OCI-LY1 (cell line): ENCODE measurements at regions not wholly inside any gene's neighbourhood (a gene's known extent, or its start where the extent isn't known, plus 50 kb on each side); places are given as distances from the start of the nearest gene placed in this dataset.

Experiments
- H2AFZ ChIP-seq: fragments of 200-600 bp; sonication (generic), shearing (Covaris generic); 2 replicates; pipeline ENCODE4 v1.6.0; 2014; ENCODE audit warnings: antibody characterized with exemption, mild to moderate bottlenecking, low read length
- H3F3A ChIP-seq: fragments of 200-600 bp; sonication (generic), shearing (Covaris generic); 2 replicates; pipeline ENCODE4 v1.6.0; 2014; ENCODE audit warnings: mild to moderate bottlenecking, antibody characterized with exemption, low read length, moderate library complexity; ENCODE audit not compliant: insufficient read depth
- H3K27ac ChIP-seq: fragments of 200-600 bp; sonication (generic); 2 replicates; pipeline ENCODE4 v1.5.1; 2014; ENCODE audit warnings: low read length, mixed run types, mild to moderate bottlenecking, low read depth; ENCODE audit not compliant: poor library complexity, severe bottlenecking
- H3K27me3 ChIP-seq: fragments of 200-600 bp; sonication (generic); 2 replicates; pipeline ENCODE4 v1.6.0; 2014; ENCODE audit warnings: antibody characterized with exemption, mild to moderate bottlenecking, low read length, moderate library complexity; ENCODE audit not compliant: insufficient read depth
- H3K36me3 ChIP-seq: fragments of 200-600 bp; sonication (generic); 2 replicates; pipeline ENCODE4 v1.6.1; 2014; ENCODE audit warnings: mild to moderate bottlenecking, antibody characterized with exemption, low read length, moderate library complexity, mixed read lengths; ENCODE audit not compliant: insufficient read depth
- H3K4me1 ChIP-seq: fragments of 200-600 bp; sonication (generic); 2 replicates; pipeline ENCODE4 v1.5.1; 2014; ENCODE audit warnings: mild to moderate bottlenecking, low read length, moderate library complexity; ENCODE audit not compliant: insufficient read depth, severe bottlenecking
- H3K4me2 ChIP-seq: fragments of 200-600 bp; sonication (generic), shearing (Covaris generic); 2 replicates; pipeline ENCODE4 v1.6.1; 2014; ENCODE audit warnings: low read length
- H3K4me3 ChIP-seq: fragments of 200-600 bp; sonication (generic); 2 replicates; pipeline ENCODE4 v1.5.1; 2014; ENCODE audit warnings: low read length, low read depth, mild to moderate bottlenecking, mixed read lengths; ENCODE audit not compliant: poor library complexity, severe bottlenecking
- H3K79me2 ChIP-seq: fragments of 200-600 bp; shearing (Covaris generic); 2 replicates; pipeline ENCODE4 v1.6.1; 2016; ENCODE audit warnings: mixed run types, low read length, mixed read lengths; ENCODE audit not compliant: insufficient read depth
- H3K9ac ChIP-seq: fragments of 200-600 bp; sonication (generic), shearing (Covaris generic); 2 replicates; pipeline ENCODE4 v1.6.1; 2014; ENCODE audit warnings: mild to moderate bottlenecking, low read length, mixed read lengths
- H3K9me2 ChIP-seq: fragments of 200-600 bp; sonication (generic), shearing (Covaris generic); 2 replicates; pipeline ENCODE4 v1.6.1; 2014; ENCODE audit warnings: low read depth, mild to moderate bottlenecking, low read length, mixed read lengths
- H3K9me3 ChIP-seq: fragments of 200-600 bp; shearing (Covaris generic); 2 replicates; pipeline ENCODE4 v1.6.1; 2014; ENCODE audit warnings: low read length, mixed read lengths
- H4K20me1 ChIP-seq: fragments of 200-600 bp; sonication (generic), shearing (Covaris generic); 2 replicates; pipeline ENCODE4 v1.6.0; 2016; ENCODE audit warnings: mild to moderate bottlenecking, low read length; ENCODE audit not compliant: insufficient read depth
- EZH2 ChIP-seq: fragments of 200-600 bp; sonication (generic), shearing (Covaris generic); IDR thresholded peaks from 2 replicates; pipeline ENCODE4 v1.8.0; 2017; ENCODE audit warnings: borderline replicate concordance, mixed run types, mild to moderate bottlenecking, antibody characterized with exemption, low read length, moderate library complexity, mixed read lengths
- TF ChIP-seq, protein P1 (sequence below): fragments of 200-600 bp; sonication (generic), shearing (Covaris generic); IDR thresholded peaks from 2 replicates; pipeline ENCODE4 v1.5.1; 2017; ENCODE audit warnings: mild to moderate bottlenecking, antibody characterized with exemption, low read length, moderate library complexity, mixed read lengths

DNA sequence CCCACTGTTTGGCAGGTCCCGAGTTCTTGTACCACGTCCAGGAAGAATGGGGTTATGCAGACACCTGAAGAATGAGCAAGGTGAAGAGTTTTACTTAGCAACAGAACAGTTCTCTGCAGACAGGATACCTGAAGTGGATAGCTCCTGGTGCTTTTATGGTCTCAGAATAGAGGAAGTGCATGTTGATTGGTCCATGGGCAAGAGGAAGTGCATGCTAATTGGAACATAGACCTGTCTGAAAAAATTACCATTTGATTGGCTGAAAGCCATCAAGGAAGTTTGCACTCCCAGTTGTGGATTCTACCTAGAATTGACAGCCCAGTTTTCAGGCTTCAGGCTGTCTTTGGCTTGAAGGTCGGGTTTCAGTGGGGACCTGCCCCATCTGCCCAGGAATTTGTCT lies 887.5 kb downstream of the FAT4 start:
- H3K9me2 ChIP-seq = no peaks in the 10 kb centered on the region
- H3K9me3 ChIP-seq = no peaks in the 10 kb centered on the region
- H3K27ac ChIP-seq = no peak overlapping the region
- TF ChIP-seq EZH2 = no peak
- TF ChIP-seq, protein P1, sequence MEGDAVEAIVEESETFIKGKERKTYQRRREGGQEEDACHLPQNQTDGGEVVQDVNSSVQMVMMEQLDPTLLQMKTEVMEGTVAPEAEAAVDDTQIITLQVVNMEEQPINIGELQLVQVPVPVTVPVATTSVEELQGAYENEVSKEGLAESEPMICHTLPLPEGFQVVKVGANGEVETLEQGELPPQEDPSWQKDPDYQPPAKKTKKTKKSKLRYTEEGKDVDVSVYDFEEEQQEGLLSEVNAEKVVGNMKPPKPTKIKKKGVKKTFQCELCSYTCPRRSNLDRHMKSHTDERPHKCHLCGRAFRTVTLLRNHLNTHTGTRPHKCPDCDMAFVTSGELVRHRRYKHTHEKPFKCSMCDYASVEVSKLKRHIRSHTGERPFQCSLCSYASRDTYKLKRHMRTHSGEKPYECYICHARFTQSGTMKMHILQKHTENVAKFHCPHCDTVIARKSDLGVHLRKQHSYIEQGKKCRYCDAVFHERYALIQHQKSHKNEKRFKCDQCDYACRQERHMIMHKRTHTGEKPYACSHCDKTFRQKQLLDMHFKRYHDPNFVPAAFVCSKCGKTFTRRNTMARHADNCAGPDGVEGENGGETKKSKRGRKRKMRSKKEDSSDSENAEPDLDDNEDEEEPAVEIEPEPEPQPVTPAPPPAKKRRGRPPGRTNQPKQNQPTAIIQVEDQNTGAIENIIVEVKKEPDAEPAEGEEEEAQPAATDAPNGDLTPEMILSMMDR = no peak
- H3K9ac ChIP-seq = no peak overlapping the region
- no peak overlapping the region for H2AFZ ChIP-seq
- H3K27me3 ChIP-seq = no peaks in the 10 kb centered on the region
- H4K20me1 ChIP-seq = no peaks in the 10 kb centered on the region
- H3K4me2 ChIP-seq = no peak overlapping the region
- H3F3A ChIP-seq = no peaks in the 10 kb centered on the region
- H3K4me1 ChIP-seq = no peaks in the 10 kb centered on the region
- H3K36me3 ChIP-seq = no peaks in the 10 kb centered on the region
- H3K4me3 ChIP-seq = no peak overlapping the region
- no peaks in the 10 kb centered on the region for H3K79me2 ChIP-seq

DNA sequence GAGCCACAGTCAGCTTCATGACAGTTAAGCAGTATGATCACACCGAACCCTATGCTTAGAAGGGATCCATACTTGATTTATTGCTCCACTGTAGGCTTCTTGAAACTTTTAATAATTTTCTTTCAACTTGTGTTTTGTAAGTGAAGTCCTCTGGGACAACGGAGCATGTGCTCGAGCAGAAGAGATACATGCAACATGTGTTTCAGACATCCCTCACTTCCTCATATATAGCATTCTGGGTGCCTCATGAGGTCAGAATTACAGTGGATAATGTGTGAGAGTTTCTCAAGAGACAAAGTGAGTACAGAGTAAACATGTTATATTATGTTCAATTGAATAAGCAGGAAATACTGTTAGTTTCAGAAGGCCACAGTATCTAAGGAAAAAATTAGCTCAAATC lies 893.2 kb downstream of the FAT4 start:
- TF ChIP-seq, protein P1 = no peak
- TF ChIP-seq EZH2 = no peak
- H4K20me1 ChIP-seq = no peaks in the 10 kb centered on the region

DNA sequence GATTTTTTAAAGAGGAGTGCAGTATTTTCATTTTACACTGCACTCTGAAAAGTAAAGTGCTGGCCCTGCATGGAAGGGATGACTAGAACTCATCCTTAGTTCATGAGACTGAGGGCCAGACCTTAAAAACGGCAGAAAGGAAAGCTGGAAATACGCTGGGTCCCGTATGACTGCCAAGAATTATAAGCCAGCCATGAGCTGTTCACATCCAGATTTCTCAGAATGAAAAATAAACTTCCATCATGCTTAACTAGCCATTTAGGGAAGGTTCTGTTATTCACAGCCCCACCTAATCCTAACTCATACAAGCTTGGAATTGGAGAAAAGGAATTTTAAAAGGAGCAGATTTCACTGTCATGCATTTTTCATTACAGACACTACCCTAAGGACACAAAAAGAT lies 894.4 kb downstream of the FAT4 start:
- Histone ChIP-seq H3K79me2 (no peaks in the 10 kb centered on the region), H3K4me1 (no peaks in the 10 kb centered on the region), H3K27ac (no peak overlapping the region), H3K9ac (no peak overlapping the region), H3K9me2 (no peaks in the 10 kb centered on the region), H3K27me3 (no peaks in the 10 kb centered on the region), H3K4me2 (no peak overlapping the region), H3K4me3 (no peak overlapping the region), H3K9me3 (no peaks in the 10 kb centered on the region), H3K36me3 (no peaks in the 10 kb centered on the region), H4K20me1 (no peaks in the 10 kb centered on the region), H2AFZ (no peak overlapping the region), H3F3A (no peaks in the 10 kb centered on the region)
- TF ChIP-seq EZH2 = no peak
- TF ChIP-seq, protein P1 = no peak

More for the DNA sequence above, 893.2 kb downstream of the FAT4 start:
- no peaks in the 10 kb centered on the region for H3K27me3 ChIP-seq
- H3K9me2 ChIP-seq = no peaks in the 10 kb centered on the region
- H2AFZ ChIP-seq = no peak overlapping the region
- H3K36me3 ChIP-seq = no peaks in the 10 kb centered on the region
- no peaks in the 10 kb centered on the region for H3K9me3 ChIP-seq
- no peak overlapping the region for H3K27ac ChIP-seq
- H3F3A ChIP-seq = no peaks in the 10 kb centered on the region
- no peaks in the 10 kb centered on the region for H3K79me2 ChIP-seq
- no peak overlapping the region for H3K9ac ChIP-seq
- no peak overlapping the region for H3K4me3 ChIP-seq
- H3K4me2 ChIP-seq = no peak overlapping the region
- no peaks in the 10 kb centered on the region for H3K4me1 ChIP-seq
